HepG2 (cell line): ENCODE measurements at regions not wholly inside any gene's neighbourhood (a gene's known extent, or its start where the extent isn't known, plus 50 kb on each side); places are given as distances from the start of the nearest gene placed in this dataset.

Source experiments
- ATAC-seq: fragments of 200-7000 bp; cut with Tn5 transposase; 3 replicates; pipeline ENCODE4 v1.9.1; 2020; ENCODE audit warnings: mild to moderate bottlenecking, moderate library complexity
- BruUV-seq: library from RNA; stranded (reverse); fragments of 400-500 nt; replicated peaks from 2 replicates; lab custom pipeline; 2021; lab: Mats Ljungman, UMichigan
- CTCF ChIA-PET: fragments of 300-600 bp; formaldehyde crosslinking; extraction: SDS; loops from one replicate; lab custom pipeline; 2021; ENCODE audit warnings: low total read pairs, inconsistent platforms, low intra/inter-chr PET ratio; lab: Yijun Ruan, JAX
- POLR2A ChIA-PET: fragments of 350-600 bp; sonication (Branson Sonifier 250); formaldehyde crosslinking; loops from one replicate; lab custom pipeline; 2020; ENCODE audit warnings: antibody characterized with exemption, inconsistent platforms; lab: Yijun Ruan, JAX
- DNase-seq: peaks from one replicate; pipeline ENCODE4 v3.0.0-alpha.2; 2015; ENCODE audit warnings: low spot score
- FAIRE-seq: peaks from 3 replicates; lab custom pipeline; 2011; peaks lifted over from hg19 to GRCh38; lab: Jason Lieb, UNC
- H2AFZ ChIP-seq: one replicate; pipeline ENCODE4 v1.6.1; 2011; ENCODE audit warnings: low read length, inconsistent platforms
- H3K27ac ChIP-seq: fragments of 300-600 bp; 3 replicates; pipeline ENCODE4 v1.8.0; 2011; ENCODE audit warnings: mixed run types, mild to moderate bottlenecking, mixed read lengths, low read length, inconsistent platforms; ENCODE audit not compliant: insufficient read depth; ENCODE audit errors: extremely low read length
- H3K27me3 ChIP-seq, 2 experiments: fragments of 200-600 bp in 1 of 2; 2 replicates in 1 of 2; 3 replicates in 1 of 2; pipeline versions ENCODE4 v1.6.0 to v1.8.0; 2011; ENCODE audit warnings: low read length in 2 of 2, mild to moderate bottlenecking in 2 of 2, moderate library complexity in 2 of 2, inconsistent platforms in 1 of 2; ENCODE audit not compliant: insufficient read depth in 2 of 2, control insufficient read depth in 1 of 2
- H3K36me3 ChIP-seq, 2 experiments: fragments of 200-600 bp in 1 of 2; replicated peaks in 1 of 2; 2 replicates in 1 of 2; 3 replicates in 1 of 2; pipeline versions ENCODE4 v1.5.1 to v1.8.0; 2011; ENCODE audit warnings: low read length in 2 of 2, inconsistent platforms in 1 of 2; ENCODE audit not compliant: insufficient read depth in 2 of 2, control insufficient read depth in 1 of 2
- H3K4me1 ChIP-seq: 2 replicates; pipeline ENCODE4 v1.5.1; 2012; ENCODE audit warnings: low read length, inconsistent platforms; ENCODE audit not compliant: insufficient read depth
- H3K4me2 ChIP-seq: 2 replicates; pipeline ENCODE4 v1.6.0; 2011; ENCODE audit warnings: low read depth, low read length, inconsistent platforms
- H3K4me3 ChIP-seq, 3 experiments: fragments of 200-600 bp in 1 of 3; sonication (generic), shearing (Covaris generic) in 1 of 3; replicated peaks in 1 of 3; 2 replicates each; pipeline ENCODE4 v1.5.1; 2011 to 2016; ENCODE audit warnings: low read length in 3 of 3, inconsistent platforms in 2 of 3, low read depth in 2 of 3, mild to moderate bottlenecking in 2 of 3, control low read depth in 1 of 3, mixed read lengths in 1 of 3; ENCODE audit not compliant: insufficient read depth in 1 of 3
- H3K79me2 ChIP-seq: one replicate; pipeline ENCODE4 v1.6.1; 2011; ENCODE audit warnings: low read length, inconsistent platforms; ENCODE audit not compliant: insufficient read depth
- H3K9ac ChIP-seq: 2 replicates; pipeline ENCODE4 v1.6.0; 2011; ENCODE audit warnings: mild to moderate bottlenecking, low read depth, low read length, inconsistent platforms; ENCODE audit not compliant: insufficient read depth
- H3K9me3 ChIP-seq: 2 replicates; pipeline ENCODE4 v1.5.1; 2012; ENCODE audit warnings: mild to moderate bottlenecking, low read length
- H4K20me1 ChIP-seq: 2 replicates; pipeline ENCODE4 v1.6.0; 2011; ENCODE audit warnings: inconsistent platforms, mild to moderate bottlenecking, low read length, moderate library complexity; ENCODE audit not compliant: insufficient read depth
- CEBPB ChIP-seq: IDR thresholded peaks from 2 replicates; pipeline ENCODE4 v1.6.1; 2011; ENCODE audit warnings: low read depth, low read length, improper control_type of control experiment, borderline replicate concordance
- GPN1 ChIP-seq: sonication (generic); formaldehyde crosslinking; IDR thresholded peaks from 2 replicates; pipeline ENCODE4 v1.5.1; 2020; ENCODE audit warnings: missing genetic modification reagents, borderline replicate concordance
- SNAPC4 ChIP-seq: sonication (generic); formaldehyde crosslinking; IDR thresholded peaks from 2 replicates; pipeline ENCODE4 v1.4.0; 2020; ENCODE audit warnings: mild to moderate bottlenecking, missing genetic modification reagents
- ZBTB10 ChIP-seq: sonication (generic); formaldehyde crosslinking; IDR thresholded peaks from 2 replicates; pipeline ENCODE4 v1.4.0; 2020; ENCODE audit warnings: missing genetic modification reagents, borderline replicate concordance
- ZNF292 ChIP-seq: sonication (generic); formaldehyde crosslinking; IDR thresholded peaks from 2 replicates; pipeline ENCODE4 v1.8.1; 2022; ENCODE audit warnings: mild to moderate bottlenecking, low read depth, missing genetic modification reagents, borderline replicate concordance
- ZNF629 ChIP-seq: sonication (generic); formaldehyde crosslinking; conservative IDR thresholded peaks from 2 replicates; pipeline ENCODE4 v1.5.0; 2020; ENCODE audit warnings: missing genetic modification reagents
- WGBS: methylation state at CpG from one replicate; pipeline ENCODE4 v1.1.6; 2017; ENCODE audit warnings: low lambda C conversion rate; 5-methylcytosine and 5-hydroxymethylcytosine counted together
- in situ Hi-C: cut with HindIII; loops from 2 replicates; pipeline ENCODE4 v1.10.0; 2017; ENCODE audit warnings: low pct_unique_long_range_greater_than_20kb; ENCODE audit not compliant: extremely low pct_ligation_motif_present
- intact Hi-C: fragments of 100-400 bp; cut with micrococcal nuclease; formaldehyde crosslinking; loops from one replicate; pipeline ENCODE4 v1.10.0; 2022; ENCODE audit not compliant: unreplicated experiment

- no peak for TF ChIP-seq GPN1 (CRISPR knock-in tag)
Observed at GRCh38 chr5:172586125-172587060, 54.7 kb upstream of the NEURL1B start (continued).

- WGBS: 17% methylated on average over 5 of the region's 5 CpGs
- Histone ChIP-seq H3K36me3 (no peaks in the 10 kb centered on the region), H3K9ac (no peak overlapping the region), H4K20me1 (no peaks in the 10 kb centered on the region), H3K4me2 (no peak overlapping the region), H3K79me2 (no peaks in the 10 kb centered on the region), H3K4me3 (no peak overlapping the region), H2AFZ (no peak overlapping the region), H3K27me3 (peaks cover 4 to 63% of the 10 kb centered on the region in 2 experiments; a peak in 4 of 5 replicates), H3K4me1 (no peaks in the 10 kb centered on the region), H3K27ac (no peak overlapping the region), H3K9me3 (no peaks in the 10 kb centered on the region)
- intact Hi-C loops (no loop called here), in situ Hi-C loops (no loop called here)
- POLR2A ChIA-PET: no interaction called here
- CTCF ChIA-PET: no interaction called here
- no peak for ATAC-seq
- no peak for FAIRE-seq
- DNase-seq: no peak
- TF ChIP-seq CEBPB (no peak), ZNF292 (CRISPR knock-in tag) (no peak), SNAPC4 (CRISPR knock-in tag) (no peak), ZBTB10 (CRISPR knock-in tag) (no peak), ZNF629 (CRISPR knock-in tag) (no peak)
- BruUV-seq: no TSS peak
Observed at GRCh38 chr5:172585114-172585513, 55.9 kb upstream of the NEURL1B start.
